UCSD-AML1 (cell line): ENCODE measurements at regions not wholly inside any gene's neighbourhood (a gene's known extent, or its start where the extent isn't known, plus 50 kb on each side); places are given as distances from the start of the nearest gene placed in this dataset.
"Not testable (repeated sequence)": the region's sequence is repeated elsewhere in the genome, so short reads cannot be mapped to it uniquely, and the experiment has no call there.

Source experiments
- DNase-seq: peaks from one replicate; lab custom pipeline; 2025; ENCODE audit not compliant: unreplicated experiment; lab: John Stamatoyannopoulos, UW

GRCh38 chr2:185633621-185634020 is 105.0 kb upstream of the FSIP2 start:
- DNase-seq, result no peak

GRCh38 chr2:185638771-185639170 is 99.8 kb upstream of the FSIP2 start:
- DNase-seq, result no peak

- no peak for DNase-seq
Measured at GRCh38 chr2:185640588-185640987, 98.0 kb upstream of the FSIP2 start.

- DNase-seq, result no peak
Measured at GRCh38 chr2:185643434-185643833, 95.2 kb upstream of the FSIP2 start.

GRCh38 chr2:185644828-185645227 is 93.8 kb upstream of the FSIP2 start:
- no peak for DNase-seq

- no peak for DNase-seq
Measured at GRCh38 chr2:185645529-185645928, 93.1 kb upstream of the FSIP2 start.

GRCh38 chr2:185658750-185659149 is 79.9 kb upstream of the FSIP2 start:
- DNase-seq, result no peak

- DNase-seq, result no peak
Measured at GRCh38 chr2:185663811-185664210, 74.8 kb upstream of the FSIP2 start.

- DNase-seq, result no peak
Measured at GRCh38 chr2:185664384-185664783, 74.2 kb upstream of the FSIP2 start.

GRCh38 chr2:185665251-185665814 is 73.3 kb upstream of the FSIP2 start:
- DNase-seq, result no peak

- DNase-seq, result no peak
Measured at GRCh38 chr2:185667452-185667851, 71.2 kb upstream of the FSIP2 start.

- DNase-seq, result no peak
Measured at GRCh38 chr2:185668710-185669109, 69.9 kb upstream of the FSIP2 start.

GRCh38 chr2:185674232-185674631 is 64.4 kb upstream of the FSIP2 start:
- DNase-seq, result no peak

- DNase-seq, result no peak
Measured at GRCh38 chr2:185676316-185676715, 62.3 kb upstream of the FSIP2 start.

- not testable (repeated sequence) for DNase-seq
Measured at GRCh38 chr2:185687001-185687400, 51.6 kb upstream of the FSIP2 start.

- no peak for DNase-seq
Measured at GRCh38 chr2:185687967-185688366, 50.6 kb upstream of the FSIP2 start.
